A549 (cell line): ENCODE measurements at regions not wholly inside any gene's neighbourhood (a gene's known extent, or its start where the extent isn't known, plus 50 kb on each side); places are given as distances from the start of the nearest gene placed in this dataset.

ENCODE experiments used
- ATAC-seq, 2 experiments: fragments of 200-7000 bp in 1 of 2; fragments of >200 bp in 1 of 2; cut with Nextera tagmentation in 1 of 2; cut with Tn5 transposase in 1 of 2; 3 replicates each; pipeline versions ENCODE4 v1.8.0 to v1.9.1; 2018 to 2020; ENCODE audit warnings: mild to moderate bottlenecking in 1 of 2, moderate library complexity in 1 of 2
- CTCF ChIA-PET: fragments of 300-600 bp; sonication (Branson Sonifier 250); formaldehyde crosslinking; extraction: SDS; loops from one replicate; lab custom pipeline; 2021; ENCODE audit warnings: antibody characterized with exemption, inconsistent platforms; lab: Yijun Ruan, JAX
- POLR2A ChIA-PET: fragments of 350-600 bp; formaldehyde crosslinking; extraction: SDS; loops from one replicate; lab custom pipeline; 2021; ENCODE audit warnings: antibody characterized with exemption, inconsistent platforms; lab: Yijun Ruan, JAX
- DNase-seq, 2 experiments: peaks; one replicate each; pipeline versions ENCODE4 v3.0.0 to v3.0.0-alpha.2; 2011 to 2016; ENCODE audit warnings: low read depth in 1 of 2, low spot score in 1 of 2
- FAIRE-seq: peaks from 2 replicates; lab custom pipeline; 2011; peaks lifted over from hg19 to GRCh38; lab: Jason Lieb, UNC
- H3K27ac ChIP-seq, 2 experiments: fragments of >200 bp; sonication (Bioruptor Twin); formaldehyde crosslinking; 3 replicates each; pipeline ENCODE4 v1.5.1; 2016 to 2017
- H3K4me1 ChIP-seq: fragments of >200 bp; sonication (Bioruptor Twin); formaldehyde crosslinking; 3 replicates; pipeline ENCODE4 v1.6.1; 2016
- H3K4me2 ChIP-seq: fragments of >200 bp; sonication (Bioruptor Twin); formaldehyde crosslinking; 3 replicates; pipeline ENCODE4 v1.6.1; 2016
- H3K4me3 ChIP-seq: fragments of >200 bp; sonication (Bioruptor Twin); formaldehyde crosslinking; 3 replicates; pipeline ENCODE4 v1.5.1; 2016
- H3K9me3 ChIP-seq: fragments of >200 bp; sonication (Bioruptor Twin); formaldehyde crosslinking; 3 replicates; pipeline ENCODE4 v1.6.1; 2016
- BHLHE40 ChIP-seq: IDR thresholded peaks from 2 replicates; pipeline ENCODE4 v1.6.1; 2012; ENCODE audit warnings: low read depth, low read length, inconsistent platforms
- CBX2 ChIP-seq: fragments of 200-600 bp; sonication (generic); IDR thresholded peaks from 2 replicates; pipeline ENCODE4 v1.6.1; 2016; ENCODE audit warnings: low read depth, mild to moderate bottlenecking, borderline replicate concordance
- CBX8 ChIP-seq: fragments of 200-600 bp; sonication (generic); IDR thresholded peaks from 2 replicates; pipeline ENCODE4 v1.6.1; 2016
- CEBPB ChIP-seq, 2 experiments: fragments of >200 bp in 1 of 2; sonication (Bioruptor Twin) in 1 of 2; formaldehyde crosslinking in 1 of 2; IDR thresholded peaks; 2 replicates each; pipeline ENCODE4 v1.6.1; 2012 to 2016
- CHD2 ChIP-seq: fragments of 150-350 bp; IDR thresholded peaks from 2 replicates; pipeline ENCODE4 v1.6.1; 2014; ENCODE audit warnings: low read length; ENCODE audit not compliant: partially characterized antibody
- EHF ChIP-seq: fragments of 250-450 bp; sonication (Bioruptor Pico); IDR thresholded peaks from 2 replicates; pipeline ENCODE4 v1.5.0; 2020; ENCODE audit warnings: mild to moderate bottlenecking
- ESRRA ChIP-seq: fragments of 150-350 bp; IDR thresholded peaks from 2 replicates; pipeline ENCODE4 v1.6.1; 2014; ENCODE audit warnings: mild to moderate bottlenecking, low read length, borderline replicate concordance
- FOXS1 ChIP-seq: fragments of 250-450 bp; sonication (Bioruptor Pico); IDR thresholded peaks from 2 replicates; pipeline ENCODE4 v1.5.0; 2020; ENCODE audit warnings: mild to moderate bottlenecking, moderate library complexity
- GATA3 ChIP-seq: IDR thresholded peaks from 2 replicates; pipeline ENCODE4 v1.6.1; 2012; ENCODE audit warnings: borderline replicate concordance
- HDAC2 ChIP-seq: fragments of 200-600 bp; sonication (generic); IDR thresholded peaks from 2 replicates; pipeline ENCODE4 v1.6.1; 2016
- HMGXB4 ChIP-seq: fragments of 250-450 bp; sonication (Bioruptor Pico); IDR thresholded peaks from 2 replicates; pipeline ENCODE4 v1.5.0; 2021; ENCODE audit warnings: mild to moderate bottlenecking, moderate library complexity, borderline replicate concordance
- HOXB13 ChIP-seq: fragments of 250-450 bp; sonication (Bioruptor Pico); IDR thresholded peaks from 2 replicates; pipeline ENCODE4 v1.5.0; 2020; ENCODE audit warnings: low read depth, mild to moderate bottlenecking, moderate library complexity
- HOXB5 ChIP-seq: fragments of 250-450 bp; sonication (Bioruptor Pico); IDR thresholded peaks from 2 replicates; pipeline ENCODE4 v1.5.0; 2020; ENCODE audit warnings: mild to moderate bottlenecking, moderate library complexity
- JUNB ChIP-seq: fragments of >200 bp; sonication (Bioruptor Twin); formaldehyde crosslinking; IDR thresholded peaks from 2 replicates; pipeline ENCODE4 v1.6.1; 2016
- KDM5A ChIP-seq: fragments of 200-600 bp; sonication (generic); IDR thresholded peaks from 2 replicates; pipeline ENCODE4 v1.6.1; 2016; ENCODE audit warnings: antibody characterized with exemption, mild to moderate bottlenecking
- MAX ChIP-seq: IDR thresholded peaks from 2 replicates; pipeline ENCODE4 v1.6.1; 2012
- NFE2L2 ChIP-seq: fragments of 150-350 bp; conservative IDR thresholded peaks from 2 replicates; pipeline ENCODE4 v1.6.1; 2014; ENCODE audit warnings: low read length
- PHF8 ChIP-seq: fragments of 200-600 bp; sonication (generic); IDR thresholded peaks from 2 replicates; pipeline ENCODE4 v1.6.1; 2016; ENCODE audit warnings: low read depth, mild to moderate bottlenecking, antibody characterized with exemption, moderate library complexity, borderline replicate concordance
- REST ChIP-seq: fragments of 200-600 bp; sonication (generic); IDR thresholded peaks from 2 replicates; pipeline ENCODE4 v1.6.1; 2016; ENCODE audit warnings: antibody characterized with exemption, mild to moderate bottlenecking, moderate library complexity
- SMC3 ChIP-seq: fragments of >200 bp; sonication (Bioruptor Twin); formaldehyde crosslinking; IDR thresholded peaks from 3 replicates; pipeline ENCODE4 v1.6.1; 2018; ENCODE audit warnings: inconsistent platforms
- TP53 ChIP-seq: fragments of 250-450 bp; sonication (Bioruptor Pico); IDR thresholded peaks from 2 replicates; pipeline ENCODE4 v1.5.0; 2021; ENCODE audit warnings: mild to moderate bottlenecking, moderate library complexity
- USF2 ChIP-seq: fragments of 450-650 bp; IDR thresholded peaks from 2 replicates; pipeline ENCODE4 v1.6.1; 2014; ENCODE audit warnings: antibody characterized with exemption
- ZNF302 ChIP-seq: fragments of 250-450 bp; sonication (Bioruptor Pico); IDR thresholded peaks from 2 replicates; pipeline ENCODE4 v1.9.0; 2021; ENCODE audit warnings: inconsistent platforms, mild to moderate bottlenecking, moderate library complexity
- WGBS: methylation state at CpG from one replicate; pipeline ENCODE4 v1.1.6; 2017; ENCODE audit errors: missing lambda C conversion rate; 5-methylcytosine and 5-hydroxymethylcytosine counted together

GRCh38 chr5:28729067-28729466 lies 1690.7 kb upstream of the CDH9 start:
- TF ChIP-seq NFE2L2: no peak
- TF ChIP-seq PHF8: no peak
- TF ChIP-seq JUNB: no peak
- TF ChIP-seq EHF (CRISPR knock-in tag): no peak
- TF ChIP-seq SMC3: no peak
- no peak for TF ChIP-seq TP53 (CRISPR knock-in tag)
- no peak for TF ChIP-seq CEBPB (IDR thresholded peaks at IDR 0.05)
- TF ChIP-seq CBX2: no peak
- no peak for TF ChIP-seq CBX8
- TF ChIP-seq FOXS1 (CRISPR knock-in tag): no peak
- no peak for TF ChIP-seq HOXB13
- no peak for TF ChIP-seq MAX
- TF ChIP-seq CHD2: no peak
- no peak for TF ChIP-seq HMGXB4 (CRISPR knock-in tag)
- TF ChIP-seq REST: no peak
- TF ChIP-seq HOXB5 (CRISPR knock-in tag): no peak
- TF ChIP-seq HDAC2: no peak
- TF ChIP-seq, all 56 proteins: peak for 0
- Histone ChIP-seq H3K27ac (no peak overlapping the region), H3K4me1 (no peaks in the 10 kb centered on the region), H3K4me3 (no peak overlapping the region), H3K4me2 (no peak overlapping the region), H3K9me3 (no peaks in the 10 kb centered on the region)
- POLR2A ChIA-PET: no interaction called here
- CTCF ChIA-PET: no interaction called here
- no peak for FAIRE-seq
- DNase-seq: no peak
- ATAC-seq: no peak
- 67% methylated on average over 1 of the region's 1 CpG for WGBS

- CTCF ChIA-PET: no interaction called here
- no peak overlapping the region for H3K27ac ChIP-seq
- 39% methylated on average over 2 of the region's 2 CpGs for WGBS
- DNase-seq (no peak), FAIRE-seq (no peak), ATAC-seq (no peak)
- H3K4me2 ChIP-seq: no peak overlapping the region
- TF ChIP-seq HOXB5 (CRISPR knock-in tag) (no peak), CBX8 (no peak), ZNF302 (CRISPR knock-in tag) (no peak), GATA3 (no peak), USF2 (no peak), BHLHE40 (no peak), HOXB13 (no peak), KDM5A (no peak), ESRRA (no peak)
- no peak overlapping the region for H3K4me3 ChIP-seq
- no peaks in the 10 kb centered on the region for H3K4me1 ChIP-seq
- H3K9me3 ChIP-seq: no peaks in the 10 kb centered on the region
- POLR2A ChIA-PET: no interaction called here
These were observed 1688.4 kb upstream of the CDH9 start for GRCh38 chr5:28726815-28727214.
